ENCODE measurements at regions not wholly inside any gene's neighbourhood (a gene's known extent, or its start where the extent isn't known, plus 50 kb on each side); places are given as distances from the start of the nearest gene placed in this dataset.

- TF ChIP-seq CTCF (IDR thresholded peaks at IDR 0.05; ENCODE audit: extremely low read depth in 1 of 2, insufficient read depth in 1 of 2, low read depth in 1 of 2, low read length in 2 of 2) (no peak), MYC (IDR thresholded peaks at IDR 0.05; ENCODE audit: low read depth, low read length) (no peak)
These were observed 567.1 kb upstream of the ZNF608 start for GRCh38 chr5:125313555-125313954.

All from endothelial cell of umbilical vein (primary cell).